ENCODE measurements at regions not wholly inside any gene's neighbourhood (a gene's known extent, or its start where the extent isn't known, plus 50 kb on each side); places are given as distances from the start of the nearest gene placed in this dataset.

DNA sequence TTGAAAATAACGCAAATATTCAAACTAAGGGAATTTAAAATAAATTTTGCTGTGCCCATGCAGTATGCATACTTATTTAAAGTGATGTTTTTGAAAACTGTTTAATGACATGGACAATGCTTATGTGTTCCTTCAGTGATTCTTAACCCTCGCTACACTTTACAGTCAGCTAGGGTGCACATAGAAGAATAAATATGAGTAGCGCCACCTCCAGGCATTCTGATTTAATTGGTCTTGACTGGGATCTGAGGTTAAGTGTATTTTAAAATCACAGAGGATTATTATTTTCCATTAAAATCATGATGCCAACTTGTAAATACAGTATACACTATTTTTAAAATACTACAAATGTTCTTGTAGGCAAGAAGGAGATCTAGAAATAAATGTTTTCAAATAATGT is 373.5 kb upstream of the ADGRL4 start:
- no peak for DNase-seq

GRCh38 chr1:79376106-79376505 is 369.6 kb upstream of the ADGRL4 start:
- no peak for DNase-seq

DNA sequence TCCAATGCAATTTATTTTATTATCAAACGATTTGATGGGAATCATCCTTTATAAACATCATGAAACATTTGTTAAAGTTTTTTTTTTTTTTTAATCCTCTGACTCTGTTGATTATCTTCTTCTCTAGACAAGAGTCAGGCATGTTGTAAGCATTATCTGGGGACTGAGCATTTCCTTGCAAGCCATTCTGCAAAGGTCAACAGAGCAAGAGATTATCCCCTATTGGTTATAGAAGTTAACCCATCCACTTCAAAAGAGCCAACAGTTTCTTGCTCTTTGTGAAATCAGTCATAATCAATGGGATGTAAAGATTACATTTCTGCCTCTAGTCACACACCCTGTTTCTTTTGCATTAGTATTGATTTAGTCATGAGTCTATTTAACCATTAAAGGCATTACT is 368.8 kb upstream of the ADGRL4 start:
- no peak for DNase-seq

- no peak for DNase-seq
Observed at GRCh38 chr1:79374397-79374796, 367.9 kb upstream of the ADGRL4 start.

- DNase-seq: peak; percentile 83
Observed at GRCh38 chr1:79373481-79374125, 367.1 kb upstream of the ADGRL4 start.

DNA sequence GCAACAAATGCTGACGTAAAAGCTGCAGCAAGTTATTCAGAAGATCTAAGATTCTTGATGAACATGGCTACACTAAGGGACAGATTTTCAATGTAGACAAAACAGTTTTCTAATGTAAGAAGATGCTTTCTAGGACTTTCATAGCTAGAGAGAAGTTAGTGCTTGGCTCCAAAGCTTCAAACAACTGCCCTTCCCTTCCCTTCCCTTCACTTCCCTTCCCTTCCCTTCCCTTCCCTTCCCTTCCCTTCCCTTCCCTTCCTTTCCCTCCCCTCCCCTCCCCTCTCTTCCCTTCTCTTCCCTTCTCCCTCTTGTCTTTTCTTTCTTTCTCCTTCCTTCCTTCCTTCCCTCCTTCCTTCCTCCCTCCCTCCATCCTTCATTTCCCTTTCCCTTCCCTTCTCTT is 365.3 kb upstream of the ADGRL4 start:
- DNase-seq: no peak

DNA sequence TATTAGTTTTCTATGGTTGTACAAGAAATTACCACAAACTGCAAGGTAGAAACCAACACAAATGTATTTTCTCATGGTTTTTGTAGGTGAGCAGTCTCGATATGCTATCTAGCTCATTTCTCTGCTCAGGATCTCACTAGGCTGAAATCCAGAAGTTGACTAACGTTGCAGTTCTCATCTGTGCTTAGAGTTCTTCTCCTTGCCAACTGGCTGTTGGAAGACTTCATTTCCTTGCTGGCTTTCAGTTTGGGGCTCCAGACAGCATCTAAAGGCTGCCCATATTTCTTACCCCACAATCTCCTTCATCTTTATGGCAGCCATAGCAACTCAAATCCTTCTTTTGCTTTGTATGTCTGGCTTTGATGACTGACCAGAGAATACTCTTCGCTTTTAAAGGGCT is 362.6 kb upstream of the ADGRL4 start:
- DNase-seq: no peak

- DNase-seq: no peak
Observed at GRCh38 chr1:79364896-79365295, 358.4 kb upstream of the ADGRL4 start.

GRCh38 chr1:79363430-79363829 is 356.9 kb upstream of the ADGRL4 start:
- DNase-seq: peak; percentile 45

GRCh38 chr1:79362470-79362869 is 355.9 kb upstream of the ADGRL4 start:
- DNase-seq: no peak

DNA sequence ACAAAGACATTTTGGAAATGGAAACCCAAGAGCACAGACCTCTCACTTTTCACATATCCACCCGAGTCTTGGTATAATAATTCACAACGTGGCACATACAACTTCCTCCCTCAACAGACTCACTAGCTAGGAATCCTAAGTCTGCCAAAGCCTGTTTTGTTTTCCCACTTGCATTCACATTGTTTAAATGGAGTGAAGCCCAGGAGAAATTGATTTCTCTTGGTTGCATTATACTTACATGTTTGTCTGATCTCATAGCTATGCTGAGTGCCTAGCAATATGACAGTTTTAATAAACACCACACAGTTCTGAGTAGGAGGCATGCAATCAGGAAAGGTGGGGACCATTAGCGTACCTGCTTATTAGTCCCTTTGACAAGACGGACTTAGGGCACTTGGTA is 348.6 kb upstream of the ADGRL4 start:
- DNase-seq: no peak

DNA sequence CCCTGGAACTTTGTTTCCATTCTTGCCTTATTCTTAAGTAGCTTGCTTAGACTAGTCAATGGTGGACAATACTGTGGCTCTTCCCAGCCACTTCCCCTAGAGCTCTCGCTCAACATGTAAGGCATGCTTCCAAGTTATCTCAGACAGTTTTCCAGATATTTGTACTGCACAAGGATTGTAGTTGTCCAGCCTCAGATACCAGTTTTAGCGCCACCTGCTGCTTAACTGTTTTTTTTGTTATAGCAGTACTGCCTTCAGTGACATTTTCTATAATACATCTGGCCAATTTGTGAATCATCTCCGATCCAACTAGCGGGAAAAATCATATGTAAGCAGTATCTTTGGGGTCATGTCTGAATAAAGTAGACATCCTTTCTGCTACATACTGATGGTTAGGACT is 346.7 kb upstream of the ADGRL4 start:
- no peak for DNase-seq

DNA sequence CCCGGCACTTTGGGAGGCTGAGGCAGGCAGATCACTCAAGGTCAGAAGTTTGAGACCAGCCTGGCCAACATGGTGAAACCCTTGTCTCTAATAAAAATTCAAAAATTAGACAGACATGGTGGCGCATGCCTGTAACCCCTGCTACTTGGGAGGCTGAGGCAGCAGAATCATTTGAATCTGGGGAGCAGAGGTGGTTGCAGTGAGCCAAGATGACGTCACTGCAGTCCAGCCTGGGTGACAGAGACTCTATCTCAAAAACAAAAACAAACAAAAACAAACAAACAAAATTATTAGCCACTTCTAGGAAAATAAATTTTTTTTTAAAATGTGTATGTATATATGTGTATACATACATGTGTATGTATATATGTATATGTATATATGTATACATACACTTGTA is 320.3 kb upstream of the ADGRL4 start:
- DNase-seq: no peak

DNA sequence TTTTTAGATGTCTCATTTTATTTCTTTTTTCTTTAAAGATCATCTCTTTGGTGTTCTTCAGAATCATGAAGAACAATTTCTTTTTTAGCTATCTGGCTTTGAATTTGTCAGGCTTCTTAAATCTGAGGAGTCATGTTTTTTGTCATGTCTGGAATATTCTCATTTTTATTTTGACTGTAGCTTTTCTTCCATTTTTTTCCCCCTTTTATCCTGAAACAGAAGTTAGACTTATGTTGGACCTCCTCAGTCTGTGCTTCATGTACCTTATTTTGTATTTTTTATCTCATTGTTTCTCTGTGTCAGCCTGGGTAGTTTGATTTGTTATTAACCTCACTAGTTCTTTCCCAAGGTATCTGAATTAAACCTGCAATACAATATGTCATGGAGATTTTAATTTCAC is 319.2 kb upstream of the ADGRL4 start:
- DNase-seq: no peak

DNA sequence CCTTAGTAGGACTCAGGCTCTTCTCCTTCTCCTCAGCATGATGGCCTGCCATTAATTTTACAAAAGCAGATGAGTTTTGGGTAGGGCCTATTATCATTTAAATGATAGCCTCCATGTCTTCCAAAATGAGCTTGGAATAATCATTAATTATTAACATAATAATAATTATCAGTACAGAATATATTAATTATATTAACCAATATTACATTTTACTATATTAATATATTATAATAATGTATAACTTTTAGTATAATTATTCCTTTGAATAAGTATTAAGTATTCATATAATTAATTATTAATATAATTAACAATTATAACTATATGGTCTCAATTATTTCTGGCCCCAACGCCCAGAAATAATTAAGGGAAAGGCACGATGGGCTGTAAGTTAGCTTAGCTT is 318.6 kb upstream of the ADGRL4 start:
- DNase-seq: no peak

DNA sequence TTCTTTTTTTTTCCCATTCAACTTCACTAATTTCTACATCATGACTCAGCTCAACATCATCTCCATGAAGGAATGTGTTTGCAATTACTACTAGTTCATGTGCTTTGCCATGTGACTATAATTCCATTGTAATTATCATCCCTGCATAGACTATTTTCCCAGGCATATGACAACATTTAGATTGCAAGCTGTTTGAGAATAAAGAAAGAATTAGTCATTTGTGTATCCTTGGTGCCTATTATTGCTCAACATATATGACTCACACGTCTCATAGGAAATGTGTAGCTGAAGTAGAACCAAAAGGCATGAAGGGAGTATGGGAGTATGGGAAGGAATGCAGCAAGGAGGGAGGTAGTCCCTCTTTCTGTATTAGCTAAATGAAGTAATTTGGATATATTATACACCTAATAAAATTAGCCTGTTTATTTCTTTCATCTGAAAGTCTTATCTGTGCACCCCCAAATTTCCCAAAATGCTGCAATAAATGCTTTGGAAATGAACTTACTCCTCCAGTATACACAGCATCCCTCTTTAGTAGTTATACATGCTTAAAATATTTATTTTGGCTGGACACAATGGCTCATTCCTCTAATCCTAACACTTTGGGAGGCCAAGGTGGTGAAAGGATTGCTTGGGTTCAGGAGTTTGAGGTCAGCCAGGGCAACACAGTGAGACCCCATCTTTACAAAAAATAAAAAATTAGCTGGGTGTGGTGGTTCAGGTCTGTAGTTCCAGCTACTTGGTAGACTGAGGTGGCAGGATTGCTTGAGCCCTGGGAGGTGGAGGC is 316.9 kb upstream of the ADGRL4 start:
- DNase-seq: no peak

- no peak for DNase-seq
Observed at GRCh38 chr1:79322511-79323027, 316.0 kb upstream of the ADGRL4 start.

- DNase-seq: no peak
Observed at GRCh38 chr1:79312438-79312837, 305.9 kb upstream of the ADGRL4 start.

DNA sequence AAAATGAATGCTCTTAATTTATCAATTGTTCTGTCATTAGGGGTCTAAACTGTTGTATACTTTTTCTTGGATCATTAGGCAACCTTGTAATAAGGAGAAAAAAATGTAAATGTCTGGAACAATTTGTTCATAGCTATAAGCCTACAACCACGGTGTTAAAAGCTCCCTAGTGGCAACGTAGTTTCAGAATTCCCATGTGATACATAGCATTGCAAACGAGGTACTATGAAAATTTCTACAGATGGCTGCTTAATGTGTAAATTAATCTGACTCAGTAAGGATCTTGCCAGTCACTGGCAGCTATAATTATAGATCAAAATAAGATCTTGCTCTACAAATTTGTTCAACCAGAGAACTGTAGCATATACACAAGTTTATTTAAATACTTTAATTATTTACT is 304.1 kb upstream of the ADGRL4 start:
- no peak for DNase-seq

GRCh38 chr1:79304131-79304530 is 297.6 kb upstream of the ADGRL4 start:
- no peak for DNase-seq

DNA sequence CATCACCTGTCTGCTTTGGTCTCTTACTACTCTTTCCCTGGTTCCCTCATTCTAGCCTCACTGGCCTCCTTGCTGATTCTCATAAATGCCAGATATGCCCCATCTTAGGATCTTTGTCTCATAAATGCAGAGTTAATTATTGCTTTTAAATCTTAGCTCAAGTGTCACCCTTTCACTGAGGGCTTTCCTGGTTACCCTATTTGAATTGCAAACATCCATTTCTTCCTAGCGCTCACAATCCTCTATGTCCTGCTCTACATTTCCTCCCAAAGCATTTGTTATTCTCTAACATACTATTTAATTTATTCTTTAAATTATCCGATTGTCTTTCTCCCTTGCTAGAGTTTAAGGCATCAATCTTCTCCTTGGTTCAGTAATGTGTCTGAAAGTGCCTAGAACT is 296.5 kb upstream of the ADGRL4 start:
- no peak for DNase-seq

DNA sequence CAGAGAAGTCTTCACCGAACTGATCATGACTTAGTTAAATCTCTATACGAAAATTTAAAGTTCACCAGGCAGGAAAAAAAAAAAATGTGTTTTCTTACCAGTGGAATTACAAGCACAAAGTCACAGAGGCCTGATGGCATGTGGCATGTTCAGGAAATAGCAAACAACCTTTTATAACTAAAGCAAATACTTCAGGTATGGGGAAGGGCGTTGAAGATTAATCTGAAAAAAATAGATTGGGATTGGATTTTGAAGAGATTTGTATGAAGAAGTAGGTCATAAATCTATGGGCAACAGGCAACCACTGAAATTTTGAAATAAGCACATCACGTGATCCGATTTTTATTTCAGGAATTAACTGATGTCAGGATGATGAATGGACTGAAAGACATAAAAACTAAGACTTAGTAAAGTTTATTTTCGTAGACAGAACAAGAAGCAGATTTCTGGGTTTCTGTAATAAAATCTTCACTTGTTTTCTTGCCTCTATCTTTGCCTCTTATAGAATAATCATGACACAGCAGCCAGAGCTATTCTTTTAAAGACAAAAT is 295.9 kb upstream of the ADGRL4 start:
- no peak for DNase-seq

- no peak for DNase-seq
Observed at GRCh38 chr1:79295967-79296366, 289.4 kb upstream of the ADGRL4 start.

- no peak for DNase-seq
Observed at GRCh38 chr1:79293611-79294010, 287.1 kb upstream of the ADGRL4 start.

Data from NCI-H345 (cell line).